ENCODE measurements at regions not wholly inside any gene's neighbourhood (a gene's known extent, or its start where the extent isn't known, plus 50 kb on each side); places are given as distances from the start of the nearest gene placed in this dataset.

- no peak overlapping the region for H3K27ac ChIP-seq (ENCODE audit: low read depth, low read length, severe bottlenecking)
- H3K9me3 ChIP-seq (ENCODE audit: control insufficient read depth, low read length) = no peaks in the 10 kb centered on the region
- H3K36me3 ChIP-seq (ENCODE audit: control insufficient read depth, insufficient read depth, low read length) = no peaks in the 10 kb centered on the region
- no peak overlapping the region for H3K4me3 ChIP-seq (ENCODE audit: extremely low read depth, insufficient read depth, low read length, poor library complexity, severe bottlenecking)
- no peaks in the 10 kb centered on the region for H3K4me1 ChIP-seq (ENCODE audit: control insufficient read depth, insufficient read depth, low read length, poor library complexity, severe bottlenecking)
Observed at GRCh38 chr16:72657791-72658190, 390.1 kb downstream of the ZFHX3 start.

- no peak overlapping the region for H3K4me3 ChIP-seq (ENCODE audit: extremely low read depth, insufficient read depth, low read length, poor library complexity, severe bottlenecking)
- no peaks in the 10 kb centered on the region for H3K4me1 ChIP-seq (ENCODE audit: control insufficient read depth, insufficient read depth, low read length, poor library complexity, severe bottlenecking)
- H3K36me3 ChIP-seq (ENCODE audit: control insufficient read depth, insufficient read depth, low read length) = no peaks in the 10 kb centered on the region
- WGBS, 2 experiments (ENCODE audit: insufficient coverage in 2 of 2) = no CpG with 5 or more reads among the region's 1 CpG
- no peaks in the 10 kb centered on the region for H3K9me3 ChIP-seq (ENCODE audit: control insufficient read depth, low read length)
- H3K27ac ChIP-seq (ENCODE audit: low read depth, low read length, severe bottlenecking) = no peak overlapping the region
Observed at GRCh38 chr16:72657164-72657563, 390.8 kb downstream of the ZFHX3 start.

GRCh38 chr16:72654535-72654934 lies 393.4 kb downstream of the ZFHX3 start:
- Histone ChIP-seq H3K4me3 (ENCODE audit: extremely low read depth, insufficient read depth, low read length, poor library complexity, severe bottlenecking) (no peak overlapping the region), H3K36me3 (ENCODE audit: control insufficient read depth, insufficient read depth, low read length) (no peaks in the 10 kb centered on the region), H3K4me1 (ENCODE audit: control insufficient read depth, insufficient read depth, low read length, poor library complexity, severe bottlenecking) (no peaks in the 10 kb centered on the region), H3K9me3 (ENCODE audit: control insufficient read depth, low read length) (no peaks in the 10 kb centered on the region), H3K27ac (ENCODE audit: low read depth, low read length, severe bottlenecking) (no peak overlapping the region)

GRCh38 chr16:72649254-72649944 lies 398.5 kb downstream of the ZFHX3 start:
- WGBS, 2 experiments (ENCODE audit: insufficient coverage in 2 of 2) = 89 to 95% methylated on average over 2 of the region's 3 CpGs
- no peaks in the 10 kb centered on the region for H3K4me1 ChIP-seq (ENCODE audit: control insufficient read depth, insufficient read depth, low read length, poor library complexity, severe bottlenecking)
- H3K36me3 ChIP-seq (ENCODE audit: control insufficient read depth, insufficient read depth, low read length) = no peaks in the 10 kb centered on the region
- no peak overlapping the region for H3K27ac ChIP-seq (ENCODE audit: low read depth, low read length, severe bottlenecking)
- H3K4me3 ChIP-seq (ENCODE audit: extremely low read depth, insufficient read depth, low read length, poor library complexity, severe bottlenecking) = no peak overlapping the region
- no peaks in the 10 kb centered on the region for H3K9me3 ChIP-seq (ENCODE audit: control insufficient read depth, low read length)

GRCh38 chr16:72646615-72647014 lies 401.3 kb downstream of the ZFHX3 start:
- H3K9me3 ChIP-seq (ENCODE audit: control insufficient read depth, low read length) = peaks cover 8% of the 10 kb centered on the region
- H3K4me1 ChIP-seq (ENCODE audit: control insufficient read depth, insufficient read depth, low read length, poor library complexity, severe bottlenecking) = no peaks in the 10 kb centered on the region
- no peak overlapping the region for H3K27ac ChIP-seq (ENCODE audit: low read depth, low read length, severe bottlenecking)
- no peaks in the 10 kb centered on the region for H3K36me3 ChIP-seq (ENCODE audit: control insufficient read depth, insufficient read depth, low read length)
- WGBS, 2 experiments (ENCODE audit: insufficient coverage in 2 of 2) = 100% methylated on average over 1 of the region's 3 CpGs; no CpG with 5 or more reads in 1 of the 2 experiments
- H3K4me3 ChIP-seq (ENCODE audit: extremely low read depth, insufficient read depth, low read length, poor library complexity, severe bottlenecking) = no peak overlapping the region

GRCh38 chr16:72645538-72645937 lies 402.4 kb downstream of the ZFHX3 start:
- peaks cover 11% of the 10 kb centered on the region for H3K9me3 ChIP-seq (ENCODE audit: control insufficient read depth, low read length)
- no peaks in the 10 kb centered on the region for H3K4me1 ChIP-seq (ENCODE audit: control insufficient read depth, insufficient read depth, low read length, poor library complexity, severe bottlenecking)
- no peaks in the 10 kb centered on the region for H3K36me3 ChIP-seq (ENCODE audit: control insufficient read depth, insufficient read depth, low read length)
- WGBS, 2 experiments (ENCODE audit: insufficient coverage in 2 of 2) = 66 to 72% methylated on average over 3 of the region's 3 CpGs
- no peak overlapping the region for H3K27ac ChIP-seq (ENCODE audit: low read depth, low read length, severe bottlenecking)
- no peak overlapping the region for H3K4me3 ChIP-seq (ENCODE audit: extremely low read depth, insufficient read depth, low read length, poor library complexity, severe bottlenecking)

- Histone ChIP-seq H3K4me3 (ENCODE audit: extremely low read depth, insufficient read depth, low read length, poor library complexity, severe bottlenecking) (no peak overlapping the region), H3K36me3 (ENCODE audit: control insufficient read depth, insufficient read depth, low read length) (no peaks in the 10 kb centered on the region), H3K4me1 (ENCODE audit: control insufficient read depth, insufficient read depth, low read length, poor library complexity, severe bottlenecking) (no peaks in the 10 kb centered on the region), H3K9me3 (ENCODE audit: control insufficient read depth, low read length) (peaks cover 11% of the 10 kb centered on the region), H3K27ac (ENCODE audit: low read depth, low read length, severe bottlenecking) (no peak overlapping the region)
Observed at GRCh38 chr16:72644911-72645310, 403.0 kb downstream of the ZFHX3 start.

GRCh38 chr16:72639494-72639893 lies 408.4 kb downstream of the ZFHX3 start:
- Histone ChIP-seq H3K27ac (ENCODE audit: low read depth, low read length, severe bottlenecking) (no peak overlapping the region), H3K36me3 (ENCODE audit: control insufficient read depth, insufficient read depth, low read length) (no peaks in the 10 kb centered on the region), H3K4me1 (ENCODE audit: control insufficient read depth, insufficient read depth, low read length, poor library complexity, severe bottlenecking) (no peaks in the 10 kb centered on the region), H3K9me3 (ENCODE audit: control insufficient read depth, low read length) (peaks cover 11% of the 10 kb centered on the region), H3K4me3 (ENCODE audit: extremely low read depth, insufficient read depth, low read length, poor library complexity, severe bottlenecking) (no peak overlapping the region)
- no CpG with 5 or more reads among the region's 1 CpG for WGBS, 2 experiments (ENCODE audit: insufficient coverage in 2 of 2)

GRCh38 chr16:72637306-72637705 lies 410.6 kb downstream of the ZFHX3 start:
- H3K27ac ChIP-seq (ENCODE audit: low read depth, low read length, severe bottlenecking) = no peak overlapping the region
- H3K9me3 ChIP-seq (ENCODE audit: control insufficient read depth, low read length) = peaks cover 10% of the 10 kb centered on the region
- no CpG with 5 or more reads among the region's 1 CpG for WGBS, 2 experiments (ENCODE audit: insufficient coverage in 2 of 2)

GRCh38 chr16:72635694-72636093 lies 412.2 kb downstream of the ZFHX3 start:
- Histone ChIP-seq H3K36me3 (ENCODE audit: control insufficient read depth, insufficient read depth, low read length) (no peaks in the 10 kb centered on the region), H3K4me3 (ENCODE audit: extremely low read depth, insufficient read depth, low read length, poor library complexity, severe bottlenecking) (no peak overlapping the region), H3K9me3 (ENCODE audit: control insufficient read depth, low read length) (no peaks in the 10 kb centered on the region), H3K27ac (ENCODE audit: low read depth, low read length, severe bottlenecking) (no peak overlapping the region), H3K4me1 (ENCODE audit: control insufficient read depth, insufficient read depth, low read length, poor library complexity, severe bottlenecking) (no peaks in the 10 kb centered on the region)
- WGBS, 2 experiments (ENCODE audit: insufficient coverage in 2 of 2) = no CpG with 5 or more reads among the region's 5 CpGs

More at GRCh38 chr16:72637306-72637705, 410.6 kb downstream of the ZFHX3 start:
- no peaks in the 10 kb centered on the region for H3K4me1 ChIP-seq (ENCODE audit: control insufficient read depth, insufficient read depth, low read length, poor library complexity, severe bottlenecking)
- H3K36me3 ChIP-seq (ENCODE audit: control insufficient read depth, insufficient read depth, low read length) = no peaks in the 10 kb centered on the region
- H3K4me3 ChIP-seq (ENCODE audit: extremely low read depth, insufficient read depth, low read length, poor library complexity, severe bottlenecking) = no peak overlapping the region

- no peak overlapping the region for H3K27ac ChIP-seq (ENCODE audit: low read depth, low read length, severe bottlenecking)
- 80 to 96% methylated on average over 1 to 3 of the region's 4 CpGs for WGBS, 2 experiments (ENCODE audit: insufficient coverage in 2 of 2)
- H3K4me1 ChIP-seq (ENCODE audit: control insufficient read depth, insufficient read depth, low read length, poor library complexity, severe bottlenecking) = no peaks in the 10 kb centered on the region
- H3K9me3 ChIP-seq (ENCODE audit: control insufficient read depth, low read length) = no peaks in the 10 kb centered on the region
- H3K36me3 ChIP-seq (ENCODE audit: control insufficient read depth, insufficient read depth, low read length) = no peaks in the 10 kb centered on the region
- no peak overlapping the region for H3K4me3 ChIP-seq (ENCODE audit: extremely low read depth, insufficient read depth, low read length, poor library complexity, severe bottlenecking)
Observed at GRCh38 chr16:72635104-72635503, 412.8 kb downstream of the ZFHX3 start.
